ENCODE measurements at regions not wholly inside any gene's neighbourhood (a gene's known extent, or its start where the extent isn't known, plus 50 kb on each side); places are given as distances from the start of the nearest gene placed in this dataset.

DNA sequence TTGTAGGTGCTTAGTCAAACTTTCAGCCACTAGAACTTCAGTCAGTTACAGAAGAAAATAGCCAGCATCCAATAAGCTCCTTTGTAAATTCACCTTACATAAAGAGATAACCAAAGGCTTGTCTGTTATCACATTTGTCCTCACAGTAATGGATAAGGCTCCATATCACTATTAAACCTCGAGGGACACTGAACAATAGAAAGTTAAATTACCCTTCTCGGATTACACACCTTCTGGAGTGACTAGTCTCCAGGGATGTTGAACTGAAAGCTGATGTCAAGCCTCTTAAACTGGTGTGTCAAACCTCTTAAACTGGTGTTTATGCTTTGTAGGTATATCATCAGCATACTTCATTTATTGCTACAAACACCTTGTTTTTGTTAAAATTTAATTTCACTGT, 639.0 kb downstream of the CENPC start:
- DNase-seq (ENCODE audit: extremely low spot score, unreplicated experiment): no peak

DNA sequence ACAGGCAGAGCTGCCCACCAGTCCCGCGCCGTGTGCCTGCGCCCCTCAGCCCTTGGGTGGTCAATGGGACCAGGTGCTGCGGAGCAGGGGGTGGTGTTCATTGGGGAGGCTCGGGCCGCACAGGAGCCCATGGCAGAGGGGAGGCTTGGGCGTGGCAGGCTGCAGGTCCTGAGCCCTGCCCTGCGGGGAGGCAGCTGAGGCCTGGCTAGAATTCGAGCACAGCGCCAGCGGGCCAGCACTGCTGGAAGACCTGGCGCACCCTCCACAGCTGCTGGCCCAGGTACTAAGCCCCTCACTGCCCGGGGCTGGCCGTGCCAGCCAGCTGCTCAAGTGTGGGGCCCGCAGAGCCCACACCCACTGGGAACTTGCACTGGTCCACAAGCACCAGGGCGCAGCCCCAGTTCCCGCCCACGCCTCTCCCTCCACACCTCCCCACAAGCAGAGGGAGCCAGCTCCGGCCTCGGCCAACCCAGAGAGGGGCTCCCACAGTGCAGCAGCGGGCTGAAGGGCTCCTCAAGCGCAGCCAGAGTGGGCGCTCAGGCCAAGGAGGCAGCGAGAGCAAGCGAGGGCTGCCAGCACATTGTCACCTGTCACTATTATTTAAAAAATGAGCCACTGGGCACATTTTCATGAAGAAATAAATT, 645.8 kb downstream of the CENPC start:
- H3K9me3 Mint-ChIP-seq: no peaks in the 10 kb centered on the region
- DNase-seq (ENCODE audit: extremely low spot score, unreplicated experiment): no peak
- no peaks in the 10 kb centered on the region for H3K36me3 Mint-ChIP-seq
- H3K27ac Mint-ChIP-seq: no peak overlapping the region
- no peak overlapping the region for H3K4me3 Mint-ChIP-seq
- no peaks in the 10 kb centered on the region for H3K4me1 Mint-ChIP-seq (ENCODE audit: unreplicated experiment)
- TF ChIP-seq, protein P1, sequence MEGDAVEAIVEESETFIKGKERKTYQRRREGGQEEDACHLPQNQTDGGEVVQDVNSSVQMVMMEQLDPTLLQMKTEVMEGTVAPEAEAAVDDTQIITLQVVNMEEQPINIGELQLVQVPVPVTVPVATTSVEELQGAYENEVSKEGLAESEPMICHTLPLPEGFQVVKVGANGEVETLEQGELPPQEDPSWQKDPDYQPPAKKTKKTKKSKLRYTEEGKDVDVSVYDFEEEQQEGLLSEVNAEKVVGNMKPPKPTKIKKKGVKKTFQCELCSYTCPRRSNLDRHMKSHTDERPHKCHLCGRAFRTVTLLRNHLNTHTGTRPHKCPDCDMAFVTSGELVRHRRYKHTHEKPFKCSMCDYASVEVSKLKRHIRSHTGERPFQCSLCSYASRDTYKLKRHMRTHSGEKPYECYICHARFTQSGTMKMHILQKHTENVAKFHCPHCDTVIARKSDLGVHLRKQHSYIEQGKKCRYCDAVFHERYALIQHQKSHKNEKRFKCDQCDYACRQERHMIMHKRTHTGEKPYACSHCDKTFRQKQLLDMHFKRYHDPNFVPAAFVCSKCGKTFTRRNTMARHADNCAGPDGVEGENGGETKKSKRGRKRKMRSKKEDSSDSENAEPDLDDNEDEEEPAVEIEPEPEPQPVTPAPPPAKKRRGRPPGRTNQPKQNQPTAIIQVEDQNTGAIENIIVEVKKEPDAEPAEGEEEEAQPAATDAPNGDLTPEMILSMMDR (conservative IDR thresholded peaks at IDR 0.05): no peak
- no peaks in the 10 kb centered on the region for H3K27me3 Mint-ChIP-seq

More for the DNA sequence above, 639.0 kb downstream of the CENPC start:
- no peaks in the 10 kb centered on the region for H3K9me3 Mint-ChIP-seq
- H3K4me1 Mint-ChIP-seq (ENCODE audit: unreplicated experiment): no peaks in the 10 kb centered on the region
- H3K36me3 Mint-ChIP-seq: no peaks in the 10 kb centered on the region
- no peak overlapping the region for H3K4me3 Mint-ChIP-seq
- H3K27me3 Mint-ChIP-seq: no peaks in the 10 kb centered on the region
- no peak overlapping the region for H3K27ac Mint-ChIP-seq
- TF ChIP-seq, protein P1 (conservative IDR thresholded peaks at IDR 0.05): no peak

DNA sequence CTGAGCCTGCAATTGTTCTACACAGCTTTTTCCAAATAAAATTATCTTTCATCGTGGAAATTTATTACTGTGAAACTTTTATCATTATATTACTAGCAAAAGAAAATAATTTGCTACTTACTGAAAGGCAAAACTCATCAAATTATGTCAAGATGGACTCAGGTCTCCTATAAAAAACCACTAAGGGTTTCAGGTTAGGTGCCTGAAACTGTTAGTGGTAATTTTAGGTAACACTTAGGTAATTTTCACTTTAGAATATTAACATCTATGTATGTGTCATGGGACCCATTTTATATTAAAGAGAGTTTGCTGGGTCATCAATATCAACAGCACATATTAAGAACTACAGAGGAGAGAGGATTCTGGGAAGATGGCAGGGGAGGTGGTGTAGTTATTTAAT, 651.5 kb downstream of the CENPC start:
- Mint-ChIP-seq H3K9me3 (no peaks in the 10 kb centered on the region), H3K4me1 (ENCODE audit: unreplicated experiment) (no peaks in the 10 kb centered on the region), H3K27me3 (no peaks in the 10 kb centered on the region), H3K4me3 (no peak overlapping the region), H3K27ac (no peak overlapping the region), H3K36me3 (no peaks in the 10 kb centered on the region)
- TF ChIP-seq, protein P1 (conservative IDR thresholded peaks at IDR 0.05): no peak
- DNase-seq (ENCODE audit: extremely low spot score, unreplicated experiment): no peak

- no peak for DNase-seq (ENCODE audit: extremely low spot score, unreplicated experiment)
- TF ChIP-seq, protein P1 (conservative IDR thresholded peaks at IDR 0.05): no peak
- no peaks in the 10 kb centered on the region for H3K27me3 Mint-ChIP-seq
- no peak overlapping the region for H3K4me3 Mint-ChIP-seq
- H3K9me3 Mint-ChIP-seq: no peaks in the 10 kb centered on the region
- no peaks in the 10 kb centered on the region for H3K4me1 Mint-ChIP-seq (ENCODE audit: unreplicated experiment)
- H3K36me3 Mint-ChIP-seq: no peaks in the 10 kb centered on the region
- H3K27ac Mint-ChIP-seq: no peak overlapping the region
Measured at GRCh38 chr4:66887061-66887460, 658.2 kb downstream of the CENPC start.

DNA sequence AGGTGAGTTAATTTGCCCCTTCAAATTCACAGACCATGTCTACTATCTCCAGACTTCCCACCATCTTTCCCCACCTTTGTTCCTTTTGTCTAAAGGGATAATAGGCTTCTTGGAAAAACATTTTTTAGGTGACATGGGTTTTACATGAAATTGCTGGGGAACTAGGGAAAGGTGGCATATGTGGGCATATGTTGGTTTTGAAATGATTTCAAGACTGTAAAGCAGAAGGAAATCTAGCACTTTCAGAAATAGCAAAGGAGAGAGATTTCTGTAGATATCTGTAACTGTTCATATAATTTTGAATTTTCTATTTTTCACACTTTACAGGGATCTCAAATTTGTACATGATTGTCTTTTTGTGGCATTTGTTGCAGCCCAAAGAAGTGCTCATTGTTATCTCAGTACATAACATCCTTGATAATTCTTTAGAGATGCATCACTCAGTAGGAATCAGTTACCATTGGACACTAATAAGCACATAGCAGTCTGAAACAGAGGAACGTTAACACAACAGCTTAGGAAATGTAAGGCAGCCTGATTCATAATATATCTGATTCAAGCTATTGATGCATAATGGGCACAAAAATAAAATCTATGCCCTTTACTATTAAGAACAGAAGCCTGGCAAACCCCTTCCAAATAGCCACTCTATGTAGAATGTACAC, 659.7 kb downstream of the CENPC start:
- no peak overlapping the region for H3K4me3 Mint-ChIP-seq

More for the DNA sequence above, 659.7 kb downstream of the CENPC start:
- TF ChIP-seq, protein P1 (conservative IDR thresholded peaks at IDR 0.05): no peak
- Mint-ChIP-seq H3K9me3 (no peaks in the 10 kb centered on the region), H3K4me1 (ENCODE audit: unreplicated experiment) (no peaks in the 10 kb centered on the region), H3K36me3 (no peaks in the 10 kb centered on the region), H3K27ac (no peak overlapping the region), H3K27me3 (no peaks in the 10 kb centered on the region)
- DNase-seq (ENCODE audit: extremely low spot score, unreplicated experiment): no peak
